Trophoblast cell (in vitro differentiated cells and primary cell): ENCODE measurements at regions not wholly inside any gene's neighbourhood (a gene's known extent, or its start where the extent isn't known, plus 50 kb on each side); places are given as distances from the start of the nearest gene placed in this dataset.

ENCODE experiments used
- DNase-seq, 2 donors: peaks; one replicate each; pipeline ENCODE4 v3.0.0-alpha.2; 2016
- H2AFZ ChIP-seq: 2 replicates; pipeline ENCODE4 v1.6.1; 2013; ENCODE audit warnings: low read length, moderate library complexity, mild to moderate bottlenecking; ENCODE audit not compliant: insufficient read depth, poor library complexity
- H2AK5ac ChIP-seq: 2 replicates; pipeline ENCODE4 v1.6.1; 2013; ENCODE audit warnings: mild to moderate bottlenecking, low read length
- H2BK120ac ChIP-seq: 2 replicates; pipeline ENCODE4 v1.6.1; 2013; ENCODE audit warnings: low read length, mild to moderate bottlenecking, moderate library complexity; ENCODE audit not compliant: insufficient read depth, poor library complexity
- H2BK12ac ChIP-seq: 2 replicates; pipeline ENCODE4 v1.6.1; 2013; ENCODE audit warnings: mild to moderate bottlenecking, low read length, moderate library complexity
- H2BK5ac ChIP-seq: 2 replicates; pipeline ENCODE4 v1.6.1; 2013; ENCODE audit warnings: low read length, low read depth, moderate library complexity, mild to moderate bottlenecking; ENCODE audit not compliant: poor library complexity
- H3K14ac ChIP-seq: 2 replicates; pipeline ENCODE4 v1.6.1; 2013; ENCODE audit warnings: mild to moderate bottlenecking, low read length
- H3K18ac ChIP-seq: 2 replicates; pipeline ENCODE4 v1.6.1; 2013; ENCODE audit warnings: mild to moderate bottlenecking, low read length
- H3K23ac ChIP-seq: 2 replicates; pipeline ENCODE4 v1.6.1; 2013; ENCODE audit warnings: low read length
- H3K27ac ChIP-seq: 2 replicates; pipeline ENCODE4 v1.5.1; 2013; ENCODE audit warnings: low read depth, mild to moderate bottlenecking, inconsistent platforms, low read length, moderate library complexity
- H3K27me3 ChIP-seq: 2 replicates; pipeline ENCODE4 v1.6.1; 2013; ENCODE audit warnings: inconsistent platforms, mild to moderate bottlenecking, low read length, moderate library complexity; ENCODE audit not compliant: insufficient read depth
- H3K36me3 ChIP-seq, 2 experiments: 1 replicate in 1 of 2; 2 replicates in 1 of 2; pipeline ENCODE4 v1.6.1; 2013; ENCODE audit warnings: low read length in 2 of 2, mild to moderate bottlenecking in 2 of 2, moderate library complexity in 1 of 2; ENCODE audit not compliant: insufficient read depth in 2 of 2, control insufficient read depth in 1 of 2
- H3K4ac ChIP-seq: 2 replicates; pipeline ENCODE4 v1.6.1; 2013; ENCODE audit warnings: low read depth, mild to moderate bottlenecking, low read length, moderate library complexity
- H3K4me1 ChIP-seq, 2 experiments: 1 replicate in 1 of 2; 2 replicates in 1 of 2; pipeline ENCODE4 v1.6.1; 2013; ENCODE audit warnings: low read length in 2 of 2, mild to moderate bottlenecking in 2 of 2, moderate library complexity in 1 of 2; ENCODE audit not compliant: insufficient read depth in 2 of 2, control insufficient read depth in 1 of 2
- H3K4me2 ChIP-seq: 2 replicates; pipeline ENCODE4 v1.6.1; 2013; ENCODE audit warnings: inconsistent platforms, mild to moderate bottlenecking, low read length, moderate library complexity
- H3K4me3 ChIP-seq: 2 replicates; pipeline ENCODE4 v1.5.1; 2013; ENCODE audit warnings: mild to moderate bottlenecking, low read depth, low read length, inconsistent platforms
- H3K79me1 ChIP-seq: one replicate; pipeline ENCODE4 v1.6.1; 2013; ENCODE audit warnings: low read length
- H3K79me2 ChIP-seq: 2 replicates; pipeline ENCODE4 v1.6.1; 2013; ENCODE audit warnings: low read length, mild to moderate bottlenecking; ENCODE audit not compliant: control insufficient read depth, insufficient read depth, poor library complexity
- H3K9ac ChIP-seq: 2 replicates; pipeline ENCODE4 v1.6.1; 2013; ENCODE audit warnings: mild to moderate bottlenecking, low read length
- H3K9me3 ChIP-seq: 2 replicates; pipeline ENCODE4 v1.6.1; 2013; ENCODE audit warnings: low read depth, mild to moderate bottlenecking, control low read depth, inconsistent platforms, low read length; ENCODE audit not compliant: insufficient read depth
- H4K12ac ChIP-seq: 2 replicates; pipeline ENCODE4 v1.6.1; 2013; ENCODE audit warnings: low read depth, mild to moderate bottlenecking, low read length, moderate library complexity
- H4K8ac ChIP-seq: 2 replicates; pipeline ENCODE4 v1.6.1; 2013; ENCODE audit warnings: low read depth, mild to moderate bottlenecking, low read length, moderate library complexity
- H4K91ac ChIP-seq: one replicate; pipeline ENCODE4 v1.6.1; 2013; ENCODE audit warnings: low read depth, mild to moderate bottlenecking, low read length, moderate library complexity
- WGBS: extraction: QIAGEN DNeasy Blood & Tissue Kit; methylation state at CpG from one replicate; pipeline ENCODE4 v1.1.7; 2013; ENCODE audit warnings: missing lambda C conversion rate; ENCODE audit not compliant: insufficient read length, insufficient coverage; ENCODE audit errors: extremely low coverage; 5-methylcytosine and 5-hydroxymethylcytosine counted together

- no CpG with 5 or more reads among the region's 19 CpGs for WGBS
Measured at GRCh38 chr17:5902181-5903140, 167.7 kb upstream of the WSCD1 start.

GRCh38 chr17:5911919-5912318 is 158.3 kb upstream of the WSCD1 start:
- no peak overlapping the region for H4K12ac ChIP-seq
- no peak overlapping the region for H3K23ac ChIP-seq
- H2BK5ac ChIP-seq, result no peak overlapping the region
- no peak overlapping the region for H3K4me2 ChIP-seq
- H2BK120ac ChIP-seq, result no peak overlapping the region
- no peak overlapping the region for H4K91ac ChIP-seq
- no peaks in the 10 kb centered on the region for H3K27me3 ChIP-seq
- no peaks in the 10 kb centered on the region for H3K79me1 ChIP-seq
- H3K4me1 ChIP-seq, result no peaks in the 10 kb centered on the region
- H3K9me3 ChIP-seq, result peaks cover 3% of the 10 kb centered on the region
- no peak overlapping the region for H3K27ac ChIP-seq
- 100% methylated on average over 1 of the region's 1 CpG for WGBS
- H3K79me2 ChIP-seq, result no peaks in the 10 kb centered on the region
- no peak overlapping the region for H3K14ac ChIP-seq
- no peak overlapping the region for H3K9ac ChIP-seq
- no peak overlapping the region for H2AFZ ChIP-seq
- no peak overlapping the region for H2BK12ac ChIP-seq
- no peak overlapping the region for H3K4ac ChIP-seq
- H3K18ac ChIP-seq, result no peak overlapping the region
- no peak overlapping the region for H4K8ac ChIP-seq
- DNase-seq, result no peak
- H3K4me3 ChIP-seq, result no peak overlapping the region
- H3K36me3 ChIP-seq, result no peaks in the 10 kb centered on the region
- H2AK5ac ChIP-seq, result no peak overlapping the region

More at GRCh38 chr17:5902181-5903140, 167.7 kb upstream of the WSCD1 start:
- Histone ChIP-seq H3K4ac (no peak overlapping the region), H4K91ac (no peak overlapping the region), H3K36me3 (no peaks in the 10 kb centered on the region), H4K12ac (no peak overlapping the region), H3K14ac (no peak overlapping the region), H2BK12ac (no peak overlapping the region), H3K79me1 (no peaks in the 10 kb centered on the region), H2BK120ac (no peak overlapping the region), H3K79me2 (no peaks in the 10 kb centered on the region), H4K8ac (no peak overlapping the region), H3K4me2 (no peak overlapping the region), H2BK5ac (no peak overlapping the region), H3K4me1 (no peaks in the 10 kb centered on the region), H3K18ac (no peak overlapping the region), H2AFZ (no peak overlapping the region), H3K4me3 (no peak overlapping the region), H3K9me3 (peaks cover 2% of the 10 kb centered on the region), H3K23ac (no peak overlapping the region), H3K27me3 (no peaks in the 10 kb centered on the region), H3K9ac (no peak overlapping the region), H3K27ac (no peak overlapping the region), H2AK5ac (no peak overlapping the region)
- no peak for DNase-seq

- Histone ChIP-seq H3K18ac (no peak overlapping the region), H3K9ac (no peak overlapping the region), H4K12ac (no peak overlapping the region), H2BK12ac (no peak overlapping the region), H4K91ac (no peak overlapping the region), H3K14ac (no peak overlapping the region), H3K36me3 (no peaks in the 10 kb centered on the region), H3K27me3 (no peaks in the 10 kb centered on the region), H3K4me1 (no peaks in the 10 kb centered on the region), H3K27ac (no peak overlapping the region), H3K9me3 (peaks cover 3% of the 10 kb centered on the region), H2AK5ac (no peak overlapping the region), H2BK5ac (no peak overlapping the region), H2AFZ (no peak overlapping the region), H3K4me2 (no peak overlapping the region), H4K8ac (no peak overlapping the region), H3K4ac (no peak overlapping the region), H3K23ac (no peak overlapping the region), H3K79me2 (no peaks in the 10 kb centered on the region), H3K4me3 (no peak overlapping the region), H2BK120ac (no peak overlapping the region), H3K79me1 (no peaks in the 10 kb centered on the region)
- DNase-seq, result no peak
- no CpG with 5 or more reads among the region's 7 CpGs for WGBS
Measured at GRCh38 chr17:5913032-5913531, 157.1 kb upstream of the WSCD1 start.

- Histone ChIP-seq H4K12ac (no peak overlapping the region), H4K91ac (no peak overlapping the region), H3K9me3 (peaks cover 3% of the 10 kb centered on the region), H2BK120ac (no peak overlapping the region), H3K18ac (no peak overlapping the region), H3K36me3 (no peaks in the 10 kb centered on the region), H3K9ac (no peak overlapping the region), H3K4me1 (no peaks in the 10 kb centered on the region), H3K4ac (no peak overlapping the region), H3K79me2 (no peaks in the 10 kb centered on the region), H2AFZ (no peak overlapping the region), H3K79me1 (no peaks in the 10 kb centered on the region), H3K27ac (no peak overlapping the region), H3K27me3 (no peaks in the 10 kb centered on the region), H2AK5ac (no peak overlapping the region), H3K23ac (no peak overlapping the region), H4K8ac (no peak overlapping the region), H2BK5ac (no peak overlapping the region), H2BK12ac (no peak overlapping the region), H3K4me2 (no peak overlapping the region), H3K4me3 (no peak overlapping the region), H3K14ac (no peak overlapping the region)
- DNase-seq, result no peak
- 100% methylated on average over 1 of the region's 1 CpG for WGBS
Measured at GRCh38 chr17:5913641-5914040, 156.5 kb upstream of the WSCD1 start.
